CD4-positive, alpha-beta memory T cell (primary cell): ENCODE measurements at regions not wholly inside any gene's neighbourhood (a gene's known extent, or its start where the extent isn't known, plus 50 kb on each side); places are given as distances from the start of the nearest gene placed in this dataset.

Experiments used
- CTCF ChIA-PET: fragments of 350-600 bp; sonication (Branson Sonifier 250); formaldehyde crosslinking; loops from one replicate; lab custom pipeline; 2021; ENCODE audit warnings: inconsistent platforms; ENCODE audit not compliant: partially characterized antibody; lab: Charles Lee
- POLR2A ChIA-PET: fragments of 350-600 bp; sonication (Branson Sonifier 250); formaldehyde crosslinking; loops from one replicate; lab custom pipeline; 2021; ENCODE audit not compliant: partially characterized antibody; lab: Charles Lee
- DNase-seq, 5 donors: peaks; one replicate each; pipeline versions ENCODE4 v3.0.0 to v3.0.0-alpha.2; 2020 to 2022; ENCODE audit warnings: mixed read lengths in 1 of 5
- H3K27ac ChIP-seq: one replicate; pipeline ENCODE4 v1.7.0; 2013; ENCODE audit warnings: low read depth, low read length
- H3K27me3 ChIP-seq: 2 replicates; pipeline ENCODE4 v1.7.0; 2013; ENCODE audit warnings: mild to moderate bottlenecking, low read length, moderate library complexity; ENCODE audit not compliant: insufficient read depth
- H3K36me3 ChIP-seq: 2 replicates; pipeline ENCODE4 v1.7.0; 2013; ENCODE audit warnings: mild to moderate bottlenecking, low read length, moderate library complexity; ENCODE audit not compliant: insufficient read depth
- H3K4me1 ChIP-seq: 2 replicates; pipeline ENCODE4 v1.7.0; 2013; ENCODE audit warnings: mild to moderate bottlenecking, low read length, moderate library complexity; ENCODE audit not compliant: insufficient read depth
- H3K4me3 ChIP-seq, 2 donors: one replicate each; pipeline ENCODE4 v1.7.0; 2013; ENCODE audit warnings: low read length in 2 of 2, mild to moderate bottlenecking in 1 of 2
- H3K9me3 ChIP-seq, 2 donors: one replicate each; pipeline ENCODE4 v1.7.0; 2013; ENCODE audit warnings: low read length in 2 of 2, control low read depth in 1 of 2; ENCODE audit not compliant: control insufficient read depth in 1 of 2
- H3K27ac Mint-ChIP-seq, 7 donors: one replicate each; pipeline ENCODE4 v1.8.0; 2020 to 2021; ENCODE audit warnings: mixed read lengths in 7 of 7, mild to moderate bottlenecking in 6 of 7, inconsistent platforms in 3 of 7, moderate library complexity in 3 of 7
- H3K27me3 Mint-ChIP-seq, 2 donors: one replicate each; pipeline ENCODE4 v1.8.0; 2020 to 2021; ENCODE audit warnings: mixed read lengths in 2 of 2
- H3K36me3 Mint-ChIP-seq, 2 donors: one replicate each; pipeline ENCODE4 v1.8.0; 2020 to 2021; ENCODE audit warnings: mixed read lengths in 2 of 2, inconsistent platforms in 1 of 2, mild to moderate bottlenecking in 1 of 2
- H3K4me1 Mint-ChIP-seq, 4 donors: one replicate each; pipeline ENCODE4 v1.8.0; 2020 to 2021; ENCODE audit warnings: mixed read lengths in 4 of 4, mild to moderate bottlenecking in 1 of 4
- H3K4me3 Mint-ChIP-seq, 8 donors: one replicate each; pipeline ENCODE4 v1.8.0; 2020 to 2021; ENCODE audit warnings: mixed read lengths in 8 of 8, mild to moderate bottlenecking in 7 of 8, moderate library complexity in 6 of 8, inconsistent platforms in 3 of 8
- H3K9me3 Mint-ChIP-seq, 8 donors: one replicate each; pipeline ENCODE4 v1.8.0; 2020 to 2021; ENCODE audit warnings: mixed read lengths in 8 of 8, mild to moderate bottlenecking in 5 of 8, inconsistent platforms in 3 of 8, moderate library complexity in 1 of 8
- intact Hi-C: fragments of 100-400 bp; cut with micrococcal nuclease; formaldehyde crosslinking; loops from one replicate; pipeline ENCODE4 v1.15.1; 2023

GRCh38 chr4:23614284-23614892, 275.5 kb downstream of the PPARGC1A start:
- Histone ChIP-seq H3K36me3 (no peaks in the 10 kb centered on the region), H3K27ac (no peak overlapping the region), H3K4me3 (no peak overlapping the region), H3K9me3 (no peaks in the 10 kb centered on the region), H3K27me3 (no peaks in the 10 kb centered on the region), H3K4me1 (no peaks in the 10 kb centered on the region)
- Mint-ChIP-seq H3K4me1 (no peaks in the 10 kb centered on the region), H3K27me3 (no peaks in the 10 kb centered on the region), H3K4me3 (no peak overlapping the region), H3K27ac (no peak overlapping the region), H3K36me3 (no peaks in the 10 kb centered on the region), H3K9me3 (peaks cover 0 to 7% (median 1%) of the 10 kb centered on the region in 8 donors)
- intact Hi-C loops = no loop called here
- ChIA-PET POLR2A (no interaction called here), CTCF (no interaction called here)
- no peak for DNase-seq

DNA sequence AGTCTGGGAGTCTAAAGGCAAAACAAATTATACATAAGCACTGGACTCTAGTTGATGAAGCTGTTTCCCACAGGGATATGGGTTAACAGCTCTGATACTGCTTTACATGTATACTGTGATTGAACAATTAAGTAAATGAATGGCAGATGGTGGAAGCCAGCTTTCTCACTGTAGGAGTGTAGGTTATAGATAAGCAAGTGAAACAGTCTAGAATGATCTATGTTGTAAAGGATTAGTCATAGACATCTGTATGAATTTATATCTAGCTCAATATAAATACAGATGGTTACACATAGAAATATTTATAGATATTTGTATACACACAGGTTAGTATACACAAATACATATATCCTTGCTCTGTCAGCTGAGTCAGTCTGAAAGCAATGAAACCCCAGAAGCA, 276.1 kb downstream of the PPARGC1A start:
- Histone ChIP-seq H3K9me3 (no peaks in the 10 kb centered on the region), H3K36me3 (no peaks in the 10 kb centered on the region), H3K27ac (no peak overlapping the region), H3K27me3 (no peaks in the 10 kb centered on the region), H3K4me3 (no peak overlapping the region), H3K4me1 (no peaks in the 10 kb centered on the region)
- no peak overlapping the region for H3K4me3 Mint-ChIP-seq
- ChIA-PET CTCF (no interaction called here), POLR2A (no interaction called here)
- no peaks in the 10 kb centered on the region for H3K27me3 Mint-ChIP-seq
- no peaks in the 10 kb centered on the region for H3K4me1 Mint-ChIP-seq
- H3K27ac Mint-ChIP-seq = no peak overlapping the region
- intact Hi-C loops = no loop called here
- H3K36me3 Mint-ChIP-seq = no peaks in the 10 kb centered on the region
- DNase-seq = no peak
- H3K9me3 Mint-ChIP-seq = peaks cover 0 to 11% (median 1%) of the 10 kb centered on the region in 8 donors

- no peaks in the 10 kb centered on the region for H3K4me1 Mint-ChIP-seq
- no peaks in the 10 kb centered on the region for H3K9me3 ChIP-seq
- H3K36me3 ChIP-seq = no peaks in the 10 kb centered on the region
- H3K4me3 ChIP-seq = no peak overlapping the region
- POLR2A ChIA-PET = no interaction called here
- intact Hi-C loops = no loop called here
- no peaks in the 10 kb centered on the region for H3K27me3 ChIP-seq
- H3K27me3 Mint-ChIP-seq = peaks cover 0 to 3% of the 10 kb centered on the region in 2 donors
- H3K4me3 Mint-ChIP-seq = no peak overlapping the region
- CTCF ChIA-PET = no interaction called here
- H3K27ac ChIP-seq = no peak overlapping the region
- no peaks in the 10 kb centered on the region for H3K4me1 ChIP-seq
- H3K27ac Mint-ChIP-seq = no peak overlapping the region
- H3K36me3 Mint-ChIP-seq = no peaks in the 10 kb centered on the region
- no peak for DNase-seq
- peaks cover 0 to 15% (median 4%) of the 10 kb centered on the region in 8 donors for H3K9me3 Mint-ChIP-seq
Measured at GRCh38 chr4:23602720-23603119, 287.1 kb downstream of the PPARGC1A start.

- ChIA-PET CTCF (no interaction called here), POLR2A (no interaction called here)
- H3K27ac ChIP-seq = no peak overlapping the region
- no peaks in the 10 kb centered on the region for H3K36me3 ChIP-seq
- intact Hi-C loops = no loop called here
- H3K9me3 Mint-ChIP-seq = peaks cover 0 to 17% (median 6%) of the 10 kb centered on the region in 8 donors
- H3K27ac Mint-ChIP-seq = no peak overlapping the region
- no peaks in the 10 kb centered on the region for H3K4me1 Mint-ChIP-seq
- no peaks in the 10 kb centered on the region for H3K9me3 ChIP-seq
- H3K27me3 Mint-ChIP-seq = peaks cover 0 to under 1% of the 10 kb centered on the region in 2 donors
- H3K4me3 ChIP-seq = no peak overlapping the region
- DNase-seq = no peak
- H3K36me3 Mint-ChIP-seq = no peaks in the 10 kb centered on the region
- H3K4me1 ChIP-seq = no peaks in the 10 kb centered on the region
- H3K27me3 ChIP-seq = no peaks in the 10 kb centered on the region
- no peak overlapping the region for H3K4me3 Mint-ChIP-seq
Measured at GRCh38 chr4:23594125-23594524, 295.7 kb downstream of the PPARGC1A start.

- no peaks in the 10 kb centered on the region for H3K27me3 ChIP-seq
- H3K27ac ChIP-seq = no peak overlapping the region
- H3K9me3 ChIP-seq = no peaks in the 10 kb centered on the region
- POLR2A ChIA-PET = no interaction called here
- intact Hi-C loops = no loop called here
- Mint-ChIP-seq H3K27ac (no peak overlapping the region), H3K4me3 (no peak overlapping the region), H3K9me3 (peaks cover 0 to 17% (median 5%) of the 10 kb centered on the region in 8 donors), H3K27me3 (no peaks in the 10 kb centered on the region), H3K4me1 (no peaks in the 10 kb centered on the region), H3K36me3 (no peaks in the 10 kb centered on the region)
- DNase-seq = no peak
- no peaks in the 10 kb centered on the region for H3K4me1 ChIP-seq
- H3K36me3 ChIP-seq = no peaks in the 10 kb centered on the region
- no peak overlapping the region for H3K4me3 ChIP-seq
- CTCF ChIA-PET = no interaction called here
Measured at GRCh38 chr4:23590431-23590830, 299.4 kb downstream of the PPARGC1A start.

DNA sequence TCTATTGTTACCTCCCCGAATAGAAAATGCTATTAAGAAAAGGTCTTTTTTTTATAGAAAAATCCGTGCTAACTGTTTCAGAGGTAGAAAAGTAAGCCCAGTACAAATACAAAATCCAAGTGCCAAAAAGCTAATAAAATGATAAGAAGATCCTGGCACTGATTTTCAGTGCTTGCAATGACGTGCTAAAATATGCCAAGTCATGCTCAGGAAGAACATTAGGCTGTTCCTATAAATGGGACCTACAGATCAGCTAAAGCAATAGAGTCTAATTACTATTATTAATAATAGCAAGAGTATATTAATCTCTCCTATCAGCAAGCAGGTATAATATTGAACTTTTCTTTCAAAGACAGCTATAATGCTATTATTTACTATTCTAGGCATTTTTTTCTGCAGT, 305.8 kb downstream of the PPARGC1A start:
- POLR2A ChIA-PET = no interaction called here
- H3K27me3 Mint-ChIP-seq = no peaks in the 10 kb centered on the region
- CTCF ChIA-PET = interaction anchor here (0.6 kb wide), 1 partner anchor 23 kb away, joined by 3 read pairs; no protein-coding TSS in a partner anchor

DNA sequence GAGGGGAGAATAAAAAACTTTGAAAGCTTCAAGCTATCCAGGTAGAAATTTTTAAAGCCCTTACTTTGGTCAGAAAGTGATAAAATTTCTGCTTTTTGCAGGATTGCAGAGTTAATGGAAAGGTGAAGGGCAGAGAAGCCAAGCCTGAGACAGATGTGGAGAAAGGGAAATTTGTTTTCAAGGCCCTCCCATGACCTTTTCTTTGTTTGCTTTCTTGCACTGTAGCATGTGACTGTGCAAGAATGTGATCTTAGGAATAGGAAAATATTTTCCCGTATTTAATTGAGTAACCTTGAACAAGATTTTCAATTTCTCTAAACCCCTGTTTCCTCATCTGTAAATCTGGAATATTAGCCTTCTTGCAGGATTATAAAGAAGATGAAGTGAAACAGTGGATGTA, 307.2 kb downstream of the PPARGC1A start:
- no peak for DNase-seq
- no peaks in the 10 kb centered on the region for H3K27me3 Mint-ChIP-seq
- no peaks in the 10 kb centered on the region for H3K36me3 ChIP-seq
- no peak overlapping the region for H3K27ac ChIP-seq
- intact Hi-C loops = no loop called here
- no peaks in the 10 kb centered on the region for H3K27me3 ChIP-seq
- no peaks in the 10 kb centered on the region for H3K4me1 Mint-ChIP-seq
- H3K4me3 Mint-ChIP-seq = no peak overlapping the region
- ChIA-PET CTCF (no interaction called here), POLR2A (no interaction called here)
- no peaks in the 10 kb centered on the region for H3K4me1 ChIP-seq
- no peak overlapping the region for H3K27ac Mint-ChIP-seq
- no peak overlapping the region for H3K4me3 ChIP-seq
- no peaks in the 10 kb centered on the region for H3K36me3 Mint-ChIP-seq
- peaks cover 0 to 7% (median 2%) of the 10 kb centered on the region in 8 donors for H3K9me3 Mint-ChIP-seq
- H3K9me3 ChIP-seq = no peaks in the 10 kb centered on the region

More for the DNA sequence above, 305.8 kb downstream of the PPARGC1A start:
- no peaks in the 10 kb centered on the region for H3K4me1 Mint-ChIP-seq
- H3K36me3 Mint-ChIP-seq = no peaks in the 10 kb centered on the region
- intact Hi-C loops = no loop called here
- no peaks in the 10 kb centered on the region for H3K4me1 ChIP-seq
- H3K9me3 Mint-ChIP-seq = peaks cover 0 to 9% (median 2%) of the 10 kb centered on the region in 8 donors
- no peak overlapping the region for H3K4me3 ChIP-seq
- no peaks in the 10 kb centered on the region for H3K36me3 ChIP-seq
- H3K27ac Mint-ChIP-seq = no peak overlapping the region
- DNase-seq = no peak
- no peak overlapping the region for H3K27ac ChIP-seq
- H3K4me3 Mint-ChIP-seq = no peak overlapping the region
- H3K27me3 ChIP-seq = no peaks in the 10 kb centered on the region
- no peaks in the 10 kb centered on the region for H3K9me3 ChIP-seq
